ENCODE measurements at regions not wholly inside any gene's neighbourhood (a gene's known extent, or its start where the extent isn't known, plus 50 kb on each side); places are given as distances from the start of the nearest gene placed in this dataset.

GRCh38 chr1:116298746-116299145, 74.3 kb upstream of the ATP1A1 start:
- H3K4me3 ChIP-seq (ENCODE audit: control insufficient read depth, low read depth, low read length): no peak overlapping the region
- DNase-seq (ENCODE audit: low read depth): no peak
- TF ChIP-seq CTCF (conservative IDR thresholded peaks at IDR 0.05; ENCODE audit: control insufficient read depth, insufficient read depth, low read depth, low read length): no peak

- no peak overlapping the region for H3K4me3 ChIP-seq (ENCODE audit: control insufficient read depth, low read depth, low read length)
- no peak for DNase-seq (ENCODE audit: low read depth)
- TF ChIP-seq CTCF (conservative IDR thresholded peaks at IDR 0.05; ENCODE audit: control insufficient read depth, insufficient read depth, low read depth, low read length): no peak
These were observed 73.8 kb upstream of the ATP1A1 start for GRCh38 chr1:116299248-116299647.

- TF ChIP-seq CTCF (conservative IDR thresholded peaks at IDR 0.05; ENCODE audit: control insufficient read depth, insufficient read depth, low read depth, low read length): no peak
- H3K4me3 ChIP-seq (ENCODE audit: control insufficient read depth, low read depth, low read length): no peak overlapping the region
- DNase-seq (ENCODE audit: low read depth): no peak
These were observed 70.8 kb upstream of the ATP1A1 start for GRCh38 chr1:116302281-116302680.

- no peak for TF ChIP-seq CTCF (conservative IDR thresholded peaks at IDR 0.05; ENCODE audit: control insufficient read depth, insufficient read depth, low read depth, low read length)
- DNase-seq (ENCODE audit: low read depth): no peak
- no peak overlapping the region for H3K4me3 ChIP-seq (ENCODE audit: control insufficient read depth, low read depth, low read length)
These were observed 66.9 kb upstream of the ATP1A1 start for GRCh38 chr1:116306102-116306501.

- DNase-seq (ENCODE audit: low read depth): no peak
- no peak for TF ChIP-seq CTCF (conservative IDR thresholded peaks at IDR 0.05; ENCODE audit: control insufficient read depth, insufficient read depth, low read depth, low read length)
- no peak overlapping the region for H3K4me3 ChIP-seq (ENCODE audit: control insufficient read depth, low read depth, low read length)
These were observed 66.1 kb upstream of the ATP1A1 start for GRCh38 chr1:116306840-116307442.

- H3K4me3 ChIP-seq (ENCODE audit: control insufficient read depth, low read depth, low read length): no peak overlapping the region
- no peak for TF ChIP-seq CTCF (conservative IDR thresholded peaks at IDR 0.05; ENCODE audit: control insufficient read depth, insufficient read depth, low read depth, low read length)
- DNase-seq (ENCODE audit: low read depth): no peak
These were observed 64.8 kb upstream of the ATP1A1 start for GRCh38 chr1:116308276-116308675.

Data from fibroblast of mammary gland (primary cell).